OCI-LY7 (cell line): ENCODE measurements at regions not wholly inside any gene's neighbourhood (a gene's known extent, or its start where the extent isn't known, plus 50 kb on each side); places are given as distances from the start of the nearest gene placed in this dataset.

Source experiments
- BruUV-seq: library from RNA; stranded (reverse); fragments of 400-500 nt; replicated peaks from 2 replicates; lab custom pipeline; 2021; lab: Mats Ljungman, UMichigan
- CTCF ChIA-PET: fragments of 300-600 bp; sonication (Branson Sonifier 250); formaldehyde crosslinking; loops from one replicate; lab custom pipeline; 2022; ENCODE audit warnings: antibody characterized with exemption; ENCODE audit not compliant: unreplicated experiment; lab: Charles Lee
- POLR2A ChIA-PET: fragments of 300-600 bp; sonication (Branson Sonifier 250); formaldehyde crosslinking; loops from one replicate; lab custom pipeline; 2022; ENCODE audit warnings: antibody characterized with exemption; lab: Charles Lee
- DNase-seq: peaks from one replicate; pipeline ENCODE4 v3.0.0-alpha.2; 2015; ENCODE audit warnings: low spot score
- H2AFZ ChIP-seq: fragments of 200-600 bp; sonication (generic), shearing (Covaris generic); 2 replicates; pipeline ENCODE4 v1.6.1; 2014; ENCODE audit warnings: mild to moderate bottlenecking, antibody characterized with exemption, low read length, moderate library complexity
- H3K27ac ChIP-seq: fragments of 200-600 bp; sonication (generic); 2 replicates; pipeline ENCODE4 v1.5.1; 2014; ENCODE audit warnings: mixed run types, low read depth, mild to moderate bottlenecking, moderate library complexity, low read length, inconsistent platforms; ENCODE audit not compliant: poor library complexity, severe bottlenecking
- H3K36me3 ChIP-seq: fragments of 200-600 bp; sonication (generic); 2 replicates; pipeline ENCODE4 v1.6.1; 2014; ENCODE audit warnings: mild to moderate bottlenecking, antibody characterized with exemption, low read length, moderate library complexity, mixed read lengths; ENCODE audit not compliant: insufficient read depth
- H3K4me1 ChIP-seq: fragments of 200-600 bp; sonication (generic); 2 replicates; pipeline ENCODE4 v1.5.1; 2014; ENCODE audit warnings: mild to moderate bottlenecking, low read length; ENCODE audit not compliant: insufficient read depth, poor library complexity, severe bottlenecking
- H3K4me2 ChIP-seq: fragments of 200-600 bp; sonication (generic); 2 replicates; pipeline ENCODE4 v1.6.1; 2014; ENCODE audit warnings: mild to moderate bottlenecking, low read length
- H3K4me3 ChIP-seq: fragments of 200-600 bp; sonication (generic); 2 replicates; pipeline ENCODE4 v1.5.1; 2014; ENCODE audit warnings: mild to moderate bottlenecking, low read depth, low read length; ENCODE audit not compliant: poor library complexity, severe bottlenecking
- H3K79me2 ChIP-seq: fragments of 200-600 bp; sonication (generic); 2 replicates; pipeline ENCODE4 v1.6.1; 2016; ENCODE audit warnings: low read depth, mild to moderate bottlenecking, low read length, moderate library complexity, mixed read lengths; ENCODE audit not compliant: insufficient read depth
- H3K9me2 ChIP-seq: fragments of 200-600 bp; sonication (generic); 2 replicates; pipeline ENCODE4 v1.6.1; 2016; ENCODE audit warnings: mild to moderate bottlenecking, low read length, mixed read lengths; ENCODE audit not compliant: insufficient read depth
- H3K9me3 ChIP-seq: fragments of 200-600 bp; sonication (generic); 2 replicates; pipeline ENCODE4 v1.6.1; 2014; ENCODE audit warnings: mild to moderate bottlenecking, mixed run types, low read length, mixed read lengths
- H4K20me1 ChIP-seq: fragments of 200-600 bp; sonication (generic); 2 replicates; pipeline ENCODE4 v1.6.1; 2014; ENCODE audit warnings: mild to moderate bottlenecking, antibody characterized with exemption, low read length, moderate library complexity, mixed read lengths; ENCODE audit not compliant: insufficient read depth
- CTCF ChIP-seq: fragments of 200-600 bp; sonication (generic); conservative IDR thresholded peaks from 2 replicates; pipeline ENCODE4 v1.5.1; 2014; ENCODE audit warnings: mild to moderate bottlenecking, antibody characterized with exemption, low read length, moderate library complexity, mixed read lengths
- EZH2phosphoT487 ChIP-seq: fragments of 200-600 bp; sonication (generic); IDR thresholded peaks from 2 replicates; pipeline ENCODE4 v1.6.1; 2018; ENCODE audit warnings: low read depth, borderline replicate concordance, mild to moderate bottlenecking, mixed run types, antibody characterized with exemption, low read length, moderate library complexity, mixed read lengths
- intact Hi-C: fragments of 100-400 bp; cut with micrococcal nuclease; formaldehyde crosslinking; loops from one replicate; pipeline ENCODE4 v1.10.0; 2022; ENCODE audit not compliant: unreplicated experiment

- Histone ChIP-seq H3K4me1 (no peaks in the 10 kb centered on the region), H3K4me3 (no peak overlapping the region), H3K9me2 (no peaks in the 10 kb centered on the region), H3K79me2 (no peaks in the 10 kb centered on the region), H3K27ac (no peak overlapping the region), H4K20me1 (no peaks in the 10 kb centered on the region), H3K4me2 (no peak overlapping the region), H3K36me3 (no peaks in the 10 kb centered on the region), H3K9me3 (no peaks in the 10 kb centered on the region; the same call in 1 of the 2 replicates), H2AFZ (no peak overlapping the region)
- ChIA-PET POLR2A (interaction anchor here (1.0 kb wide), 1 partner anchor 8 kb away, joined by 5 read pairs; no protein-coding TSS in a partner anchor), CTCF (no interaction called here)
- intact Hi-C loops: no loop called here
- no TSS peak for BruUV-seq
- TF ChIP-seq CTCF: no peak
- no peak for TF ChIP-seq EZH2phosphoT487
- DNase-seq: no peak
These were observed 335.0 kb upstream of the NT5C1B start for GRCh38 chr2:18924386-18924785.

- POLR2A ChIA-PET: interaction anchor here (1.6 kb wide), 1 partner anchor 28 kb away, joined by 4 read pairs; no protein-coding TSS in a partner anchor
- CTCF ChIA-PET: no interaction called here
- DNase-seq: no peak
- intact Hi-C loops: no loop called here
- Histone ChIP-seq H3K4me1 (no peaks in the 10 kb centered on the region), H3K27ac (no peak overlapping the region), H3K79me2 (no peaks in the 10 kb centered on the region), H3K9me3 (no peaks in the 10 kb centered on the region), H3K9me2 (no peaks in the 10 kb centered on the region), H4K20me1 (no peaks in the 10 kb centered on the region), H3K4me3 (no peak overlapping the region), H3K4me2 (no peak overlapping the region), H2AFZ (no peak overlapping the region), H3K36me3 (no peaks in the 10 kb centered on the region)
- BruUV-seq: no TSS peak
- TF ChIP-seq EZH2phosphoT487 (no peak), CTCF (no peak)
These were observed 332.9 kb upstream of the NT5C1B start for GRCh38 chr2:18922276-18922675.

- TF ChIP-seq CTCF (no peak), EZH2phosphoT487 (no peak)
These were observed 328.9 kb upstream of the NT5C1B start for GRCh38 chr2:18918280-18918679.

More at GRCh38 chr2:18918280-18918679, 328.9 kb upstream of the NT5C1B start:
- intact Hi-C loops: no loop called here
- Histone ChIP-seq H3K4me2 (no peak overlapping the region), H3K9me2 (no peaks in the 10 kb centered on the region), H3K36me3 (no peaks in the 10 kb centered on the region), H3K4me1 (no peaks in the 10 kb centered on the region), H3K4me3 (no peak overlapping the region), H2AFZ (no peak overlapping the region), H4K20me1 (no peaks in the 10 kb centered on the region), H3K79me2 (no peaks in the 10 kb centered on the region), H3K9me3 (no peaks in the 10 kb centered on the region), H3K27ac (no peak overlapping the region)
- no TSS peak for BruUV-seq
- ChIA-PET CTCF (no interaction called here), POLR2A (interaction anchor here (1.1 to 1.7 kb wide), 4 partner anchors 9 to 58 kb away, joined by 4 to 9 read pairs (median 6); no protein-coding TSS in a partner anchor)
- no peak for DNase-seq
